Cerebellar cortex (tissue), 1 donor: ENCODE measurements at regions not wholly inside any gene's neighbourhood (a gene's known extent, or its start where the extent isn't known, plus 50 kb on each side); places are given as distances from the start of the nearest gene placed in this dataset.

Experiments used
- DNase-seq: peaks from one replicate; pipeline ENCODE4 v3.0.0-alpha.2; 2015; ENCODE audit warnings: low spot score

DNA sequence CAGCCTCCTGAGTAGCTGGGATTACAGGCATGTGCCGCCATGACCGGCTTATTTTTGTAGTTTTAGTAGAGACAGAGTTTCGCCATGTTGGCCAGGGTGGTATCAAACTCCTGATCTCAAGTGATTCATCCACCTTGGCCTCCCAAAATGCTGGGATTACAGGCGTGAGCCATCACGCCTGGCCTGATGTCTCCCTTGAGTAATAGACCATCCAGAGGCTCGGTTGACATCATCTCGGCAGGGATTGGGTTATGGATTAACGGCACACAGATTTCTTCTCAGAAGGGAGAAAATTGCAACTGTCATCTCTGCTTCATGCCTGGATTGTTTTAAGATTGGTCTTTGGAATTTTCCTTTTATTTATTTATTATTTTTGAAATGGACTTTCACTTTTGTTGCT, 239.2 kb upstream of the LARGE1 start:
- no peak for DNase-seq

DNA sequence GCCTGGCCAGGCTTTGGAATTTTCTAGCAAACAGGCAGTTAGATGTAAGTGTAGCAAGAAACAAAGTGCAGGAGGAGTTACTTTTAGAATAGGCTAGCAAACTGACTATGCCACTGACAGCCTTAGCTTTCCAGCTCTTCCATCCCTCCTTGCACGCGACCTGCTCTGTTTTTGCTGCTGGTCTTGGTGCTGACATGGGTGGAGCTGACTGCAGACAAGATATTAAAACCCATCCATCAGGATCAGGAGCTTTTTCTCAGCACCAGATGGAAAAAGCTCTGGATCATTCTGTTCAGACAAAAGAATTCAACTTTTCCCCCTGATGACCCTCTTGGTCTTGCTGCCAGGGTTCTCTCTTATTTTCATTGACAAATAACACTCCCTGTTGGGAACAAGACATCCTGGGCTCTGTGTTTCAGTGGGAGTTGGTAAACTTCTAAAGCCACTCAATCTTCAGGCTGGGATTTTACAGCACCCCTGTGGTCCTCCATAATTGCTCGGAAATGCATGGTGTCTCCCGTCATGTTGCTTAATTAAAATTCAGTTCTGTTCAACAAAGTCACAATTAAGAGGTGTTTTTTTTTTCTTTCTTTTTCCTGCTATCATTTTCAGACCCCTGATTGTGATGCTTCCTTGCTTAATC, 240.0 kb upstream of the LARGE1 start:
- DNase-seq: no peak

DNA sequence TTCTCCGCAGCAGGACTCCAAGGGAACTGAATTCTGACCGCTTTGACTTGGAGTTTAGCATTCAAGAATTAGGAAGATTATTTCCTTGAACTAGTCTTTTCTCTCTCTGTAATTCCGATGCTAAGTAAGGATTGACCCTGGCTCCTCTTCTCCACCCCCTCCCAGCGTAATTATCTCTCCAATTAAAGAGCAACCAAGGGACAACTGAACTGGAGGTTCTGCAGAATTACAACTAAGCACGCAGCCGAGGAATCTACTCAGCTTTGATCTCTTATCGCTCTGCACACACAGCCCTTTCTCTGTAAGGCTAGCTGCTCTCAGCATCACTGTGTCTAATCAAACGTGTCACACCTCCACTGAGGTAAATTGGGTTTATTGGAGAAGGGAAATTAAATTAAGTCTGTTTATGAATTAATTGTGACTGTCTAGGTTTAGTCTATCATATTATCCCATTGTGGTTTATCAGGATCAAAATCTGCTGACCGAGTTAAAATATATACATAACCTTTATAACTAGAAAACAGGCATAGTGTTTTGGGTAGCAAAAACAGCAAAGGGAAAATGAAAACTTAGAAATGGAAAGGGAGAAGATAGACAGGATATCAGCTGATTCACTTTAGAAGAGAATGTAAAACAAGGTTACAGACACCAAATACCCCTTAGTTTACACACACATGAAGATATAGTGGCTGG, 241.3 kb upstream of the LARGE1 start:
- DNase-seq: no peak

GRCh38 chr22:34198976-34199375, 278.7 kb upstream of the LARGE1 start:
- no peak for DNase-seq

DNA sequence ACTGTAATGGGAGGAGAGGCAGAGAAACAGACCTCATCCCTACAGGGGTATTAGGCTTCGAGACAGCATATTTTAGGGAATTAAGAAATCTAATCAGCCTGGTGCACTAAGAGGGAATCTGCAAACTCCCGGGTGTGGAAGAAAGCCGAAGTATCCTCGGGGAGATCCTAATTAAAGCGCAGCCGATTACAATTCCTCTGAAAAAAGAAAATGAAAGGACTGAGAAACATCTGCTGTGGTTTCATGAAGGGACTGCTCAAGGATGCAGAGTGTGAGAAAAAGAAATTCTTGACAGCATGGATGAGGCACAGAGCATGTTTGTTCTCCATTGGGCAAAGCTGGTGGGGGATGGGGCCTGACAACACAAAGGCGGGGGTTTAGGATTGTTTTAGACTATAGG, 290.0 kb upstream of the LARGE1 start:
- no peak for DNase-seq

- DNase-seq: no peak
Measured at GRCh38 chr22:34214372-34214771, 294.1 kb upstream of the LARGE1 start.

GRCh38 chr22:34225278-34225677, 305.0 kb upstream of the LARGE1 start:
- no peak for DNase-seq

- no peak for DNase-seq
Measured at GRCh38 chr22:34236527-34236926, 316.3 kb upstream of the LARGE1 start.

GRCh38 chr22:34239421-34239820, 319.1 kb upstream of the LARGE1 start:
- DNase-seq: no peak

DNA sequence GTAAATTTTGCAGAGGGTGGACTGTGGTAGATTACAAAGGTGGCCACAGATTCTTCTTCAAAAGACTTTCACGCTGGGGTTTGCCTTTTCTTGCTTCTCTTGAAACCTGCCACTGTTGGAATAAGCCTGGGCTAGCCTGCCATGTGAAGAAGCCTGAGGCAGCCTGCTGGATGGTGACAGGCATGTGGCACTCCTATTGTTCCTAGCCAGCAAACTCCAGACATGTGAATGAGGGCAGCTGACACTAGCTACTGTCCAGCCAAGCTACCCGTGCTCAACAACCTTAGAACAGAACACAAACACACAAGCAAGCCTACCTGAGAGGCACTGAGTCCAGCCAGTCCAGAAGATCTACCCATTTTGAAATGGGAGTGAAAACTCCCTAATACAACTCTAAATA, 322.7 kb upstream of the LARGE1 start:
- DNase-seq: no peak

- no peak for DNase-seq
Measured at GRCh38 chr22:34255042-34255441, 334.8 kb upstream of the LARGE1 start.

DNA sequence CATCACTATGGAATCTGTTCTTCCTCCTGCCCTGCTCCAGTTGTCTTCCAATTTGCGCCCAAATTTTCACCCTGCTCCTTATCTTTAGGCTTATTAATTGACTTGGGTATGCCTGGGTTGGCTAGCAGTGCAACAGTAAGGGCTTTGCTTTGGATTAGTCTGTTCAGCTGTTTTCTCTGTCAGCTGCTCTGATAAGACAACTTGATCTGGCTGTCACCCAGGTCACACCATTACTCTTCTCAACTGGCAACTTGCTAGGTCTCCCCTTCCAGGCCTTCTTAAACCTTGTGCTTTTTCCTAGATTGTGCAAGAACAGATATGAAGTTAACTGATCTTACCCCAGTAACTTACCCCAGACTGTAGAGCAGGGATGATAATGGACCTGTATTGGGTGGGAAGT, 357.8 kb upstream of the LARGE1 start:
- no peak for DNase-seq

GRCh38 chr22:34281738-34282137, 361.5 kb upstream of the LARGE1 start:
- no peak for DNase-seq

GRCh38 chr22:34283844-34284243, 363.6 kb upstream of the LARGE1 start:
- no peak for DNase-seq

- DNase-seq: no peak
Measured at GRCh38 chr22:34293324-34293723, 373.0 kb upstream of the LARGE1 start.

- DNase-seq: no peak
Measured at GRCh38 chr22:34294476-34294875, 374.2 kb upstream of the LARGE1 start.

DNA sequence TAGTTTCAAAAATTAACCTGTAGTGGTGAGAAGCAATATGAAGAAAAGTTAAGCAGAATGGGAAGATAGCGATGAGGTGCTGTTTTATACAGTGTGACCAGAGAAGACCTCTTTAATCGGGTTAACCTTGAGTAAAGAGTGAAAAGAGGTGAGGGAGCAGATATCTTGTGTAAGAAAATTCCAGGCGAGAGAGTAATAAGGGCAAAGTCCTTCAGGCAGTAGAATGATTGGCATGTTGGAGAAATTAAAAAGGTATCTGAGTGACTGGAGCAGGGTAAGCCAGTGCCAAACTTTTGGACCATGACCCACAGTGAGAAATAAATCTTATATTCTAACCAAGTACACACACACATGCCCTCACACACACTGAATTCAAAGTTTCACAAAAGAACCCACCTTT, 374.7 kb upstream of the LARGE1 start:
- DNase-seq: no peak

DNA sequence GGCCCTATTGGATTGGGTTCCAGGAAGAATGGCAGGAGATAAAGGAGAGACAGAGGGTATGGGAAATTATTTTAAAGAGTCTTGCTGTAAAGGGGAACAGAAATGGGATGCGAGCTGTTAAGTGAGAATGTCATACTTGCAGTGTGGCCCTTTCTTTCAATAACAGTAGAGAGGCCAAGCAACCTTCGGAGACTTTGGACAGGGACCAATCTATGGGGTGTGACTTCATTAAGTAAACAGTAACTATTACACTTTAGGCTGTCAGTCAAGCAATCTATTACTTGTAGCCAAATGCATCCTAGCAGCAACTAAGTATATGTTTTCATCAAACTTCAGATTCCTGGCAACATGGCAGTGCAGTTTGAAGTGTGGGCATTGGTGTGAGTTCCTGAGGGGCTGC, 376.2 kb upstream of the LARGE1 start:
- no peak for DNase-seq

DNA sequence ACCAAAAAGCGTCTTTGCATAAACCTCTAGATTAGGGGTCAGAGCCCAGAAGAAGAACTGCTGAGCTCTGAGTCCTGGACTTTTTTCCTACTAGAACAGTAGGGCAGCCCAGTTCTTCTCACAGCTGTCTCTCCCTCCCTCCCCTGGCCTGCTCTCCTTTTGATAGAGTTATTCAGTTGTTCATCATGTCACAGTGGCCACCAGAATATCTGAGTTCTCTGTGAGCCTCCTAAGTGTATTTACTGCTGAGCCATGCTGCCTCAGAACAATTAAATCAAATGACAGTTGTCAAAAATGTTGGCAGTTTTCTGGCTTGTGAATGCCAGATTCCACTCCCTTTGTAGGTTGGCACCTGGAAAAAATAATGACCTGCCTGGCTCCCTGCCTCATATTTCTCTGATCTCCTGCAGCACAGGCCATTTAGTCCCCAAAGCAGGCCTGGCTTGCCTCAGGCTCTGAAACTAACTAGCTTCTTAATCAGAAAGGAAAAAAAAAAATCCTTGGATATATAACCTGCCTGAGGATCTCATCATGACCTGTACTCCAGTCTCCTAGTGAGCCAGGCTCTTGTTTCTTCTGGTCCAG, 377.4 kb upstream of the LARGE1 start:
- peak; percentile 0 for DNase-seq

- DNase-seq: no peak
Measured at GRCh38 chr22:34299496-34299895, 379.2 kb upstream of the LARGE1 start.

GRCh38 chr22:34301569-34301968, 381.3 kb upstream of the LARGE1 start:
- DNase-seq: no peak

DNA sequence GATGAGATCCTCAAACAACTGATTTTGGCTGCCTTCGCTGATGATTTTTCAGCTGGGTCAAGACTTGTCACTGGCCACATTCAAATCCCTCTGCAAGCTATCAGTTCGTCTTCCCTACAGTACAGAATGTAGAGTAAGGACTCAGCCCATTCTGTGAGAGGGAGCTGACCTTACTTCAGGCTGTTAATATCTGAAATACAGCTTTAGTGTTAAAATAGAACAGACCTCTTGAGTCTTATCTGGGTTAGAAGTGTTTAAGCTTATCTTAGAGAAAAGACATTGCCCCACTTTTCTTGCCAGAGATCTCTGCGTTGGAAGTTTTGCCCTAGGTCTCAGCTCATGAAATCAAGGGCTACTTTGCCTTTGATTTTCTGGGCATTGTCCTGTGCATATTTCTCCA, 383.4 kb upstream of the LARGE1 start:
- DNase-seq: no peak

DNA sequence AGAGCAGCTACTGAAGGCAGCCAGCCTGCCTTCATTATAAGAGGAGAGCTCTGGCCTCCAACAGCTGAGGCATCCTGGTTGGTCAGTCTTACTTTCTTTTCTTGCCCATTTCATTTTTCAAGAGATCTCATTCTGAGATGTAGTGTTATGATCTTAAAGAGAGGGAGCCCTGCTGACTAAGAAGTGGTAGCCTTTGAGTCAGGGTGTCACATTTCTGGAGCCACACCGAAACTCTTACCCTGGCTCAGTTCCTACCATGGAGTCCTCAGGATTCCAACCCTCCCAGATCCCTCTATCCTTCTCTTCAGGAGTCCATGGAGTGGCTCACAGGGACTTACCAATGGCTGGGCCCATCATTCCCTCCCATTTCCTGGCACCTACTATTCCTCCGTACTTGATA, 386.1 kb upstream of the LARGE1 start:
- no peak for DNase-seq

- DNase-seq: no peak
Measured at GRCh38 chr22:34308101-34308500, 387.8 kb upstream of the LARGE1 start.
